ENCODE measurements at regions not wholly inside any gene's neighbourhood (a gene's known extent, or its start where the extent isn't known, plus 50 kb on each side); places are given as distances from the start of the nearest gene placed in this dataset.

DNA sequence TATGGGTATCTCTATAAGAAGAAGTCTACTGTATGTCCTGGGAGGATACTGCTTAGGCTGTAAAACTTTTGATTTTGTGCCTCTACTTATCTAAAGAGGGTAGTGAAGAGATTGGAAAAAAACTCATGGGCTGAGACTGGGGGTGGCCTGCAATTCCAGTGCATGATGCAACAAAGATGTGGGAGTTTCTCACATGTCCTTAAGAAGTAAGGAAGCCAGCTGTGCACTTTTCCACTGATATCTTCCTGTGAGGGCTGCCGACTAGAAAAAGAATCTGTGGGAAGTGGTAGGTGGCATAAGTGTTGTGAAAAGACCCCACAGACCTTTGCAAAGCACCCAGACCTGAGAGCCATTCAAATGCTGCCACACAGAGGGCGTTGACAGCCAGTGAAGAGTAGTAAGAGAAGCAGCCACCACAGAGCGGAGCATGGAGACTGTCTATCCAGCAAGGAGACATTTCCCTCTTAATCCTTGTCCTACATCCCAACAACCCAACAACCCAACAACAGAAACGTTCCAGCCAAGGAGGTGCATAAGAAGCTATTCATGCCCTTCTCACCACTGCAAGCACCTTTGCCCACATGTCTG lies 65.1 kb downstream of the PFDN4 start:
- DNase-seq = no peak

DNA sequence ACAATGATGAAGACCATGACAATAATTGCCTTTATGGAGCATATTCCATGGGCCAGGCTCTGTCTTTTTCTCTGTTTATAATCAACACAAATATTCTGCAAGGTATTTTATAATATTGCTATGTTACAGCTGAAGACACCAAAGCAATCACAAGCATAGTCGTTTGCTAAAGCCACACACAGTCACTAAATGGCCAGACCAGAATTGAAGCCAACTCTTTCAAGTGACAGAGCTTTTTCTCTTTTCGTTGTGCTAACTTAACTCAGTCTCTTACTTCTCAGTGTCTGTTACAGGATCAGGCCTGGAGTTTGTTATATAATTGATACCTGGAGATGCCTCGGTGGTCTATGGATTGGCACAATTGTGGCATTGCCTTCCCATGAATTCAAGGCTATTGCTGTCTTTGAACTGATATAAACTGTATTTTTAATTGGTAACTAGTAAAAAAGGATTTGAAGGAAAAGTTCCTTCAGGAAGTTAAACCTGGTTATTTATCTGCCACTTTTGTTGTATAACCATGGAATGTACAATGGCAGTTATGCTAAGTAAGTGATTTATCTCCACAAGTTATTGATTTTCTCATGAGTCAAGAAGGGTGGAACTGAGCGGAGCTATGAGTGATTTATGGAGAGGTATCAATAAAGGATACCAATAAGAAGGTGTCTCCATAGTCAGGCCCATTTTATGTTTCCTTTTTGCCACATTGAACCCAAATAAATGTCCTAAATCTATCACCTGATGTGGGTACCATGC lies 67.6 kb downstream of the PFDN4 start:
- no peak for DNase-seq

DNA sequence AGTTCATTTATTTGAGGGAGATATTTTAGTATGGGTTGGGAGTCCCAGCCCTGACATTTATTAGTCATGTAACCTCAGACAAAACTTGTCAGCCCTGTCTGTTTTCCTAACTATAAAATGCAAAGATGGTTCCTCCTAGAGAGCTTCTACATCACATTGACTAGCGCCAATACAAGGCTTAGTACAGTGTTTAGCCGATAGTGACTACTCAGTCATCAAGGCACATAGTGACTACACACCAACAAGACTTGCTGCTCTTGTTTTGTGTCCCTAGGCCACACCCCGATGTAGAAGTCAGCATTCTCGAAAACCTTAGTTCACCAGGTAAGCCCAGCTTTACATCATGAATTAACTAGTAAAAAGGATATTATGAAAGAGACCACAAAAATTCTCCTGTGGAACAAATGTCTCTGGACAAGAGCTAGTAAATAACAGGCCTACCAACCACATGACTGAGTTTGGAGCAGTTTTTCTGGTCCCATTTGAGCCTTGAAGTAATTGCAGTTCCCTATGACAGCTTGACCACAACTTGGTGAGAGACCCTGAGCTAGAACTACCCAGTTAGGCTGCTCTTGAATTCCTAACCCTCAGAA lies 68.8 kb downstream of the PFDN4 start:
- DNase-seq = no peak

DNA sequence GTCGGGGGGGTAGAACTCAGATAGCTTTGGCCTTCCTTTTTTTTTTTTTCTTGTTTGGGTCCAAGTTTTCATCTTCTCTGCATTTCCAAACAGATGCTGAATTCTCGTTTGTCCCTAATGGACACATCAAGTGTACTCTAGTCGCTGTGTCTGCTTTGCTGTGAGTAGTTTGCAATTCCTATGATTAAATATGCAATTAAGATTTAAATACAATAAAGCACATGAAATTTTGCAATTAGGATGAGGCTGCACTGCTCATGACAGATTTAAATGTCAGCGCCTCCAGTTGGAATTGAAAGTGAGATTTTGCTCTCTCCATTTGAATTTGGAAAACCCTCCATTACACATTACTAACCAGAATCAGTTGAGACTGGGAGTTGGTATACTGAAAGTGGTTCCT lies 70.4 kb downstream of the PFDN4 start:
- no peak for DNase-seq

DNA sequence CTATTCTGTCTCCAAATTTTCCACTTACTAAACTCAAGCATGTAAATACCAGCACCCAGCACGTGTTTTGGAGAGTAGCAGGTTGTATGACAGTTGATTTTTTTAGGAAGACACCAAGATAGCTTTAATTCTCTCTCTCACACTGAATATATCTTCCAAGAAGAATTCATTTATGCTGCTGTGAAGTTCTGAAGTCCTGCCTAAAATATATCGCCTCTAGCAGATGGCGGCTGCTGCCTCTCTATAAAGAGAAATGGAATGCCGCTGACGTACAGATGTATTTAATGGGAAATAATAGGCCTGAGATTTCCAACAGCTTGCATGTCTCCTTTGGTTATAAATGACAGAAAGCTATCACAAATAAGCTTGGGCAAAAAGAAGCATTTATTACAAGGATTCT lies 74.7 kb downstream of the PFDN4 start:
- no peak for DNase-seq

DNA sequence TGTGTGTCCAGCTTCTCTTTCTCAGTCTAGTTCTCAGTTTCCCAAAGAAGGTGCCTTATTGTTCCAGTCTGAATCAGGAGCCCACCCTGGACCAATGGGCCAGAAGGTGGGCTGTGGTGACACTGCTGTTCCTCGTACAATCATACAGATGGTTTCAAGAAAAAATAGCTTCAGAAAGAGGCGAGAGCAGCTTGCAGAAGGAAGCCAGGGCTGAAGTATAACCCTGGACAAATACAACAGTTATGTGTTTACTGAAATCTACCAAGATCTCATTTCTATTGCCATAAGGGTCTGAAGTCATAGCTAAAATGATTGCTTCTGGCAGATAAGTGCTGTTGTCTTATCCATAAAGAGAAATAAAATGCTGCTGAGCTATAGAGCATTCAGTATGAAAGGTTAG lies 75.4 kb downstream of the PFDN4 start:
- DNase-seq = no peak

DNA sequence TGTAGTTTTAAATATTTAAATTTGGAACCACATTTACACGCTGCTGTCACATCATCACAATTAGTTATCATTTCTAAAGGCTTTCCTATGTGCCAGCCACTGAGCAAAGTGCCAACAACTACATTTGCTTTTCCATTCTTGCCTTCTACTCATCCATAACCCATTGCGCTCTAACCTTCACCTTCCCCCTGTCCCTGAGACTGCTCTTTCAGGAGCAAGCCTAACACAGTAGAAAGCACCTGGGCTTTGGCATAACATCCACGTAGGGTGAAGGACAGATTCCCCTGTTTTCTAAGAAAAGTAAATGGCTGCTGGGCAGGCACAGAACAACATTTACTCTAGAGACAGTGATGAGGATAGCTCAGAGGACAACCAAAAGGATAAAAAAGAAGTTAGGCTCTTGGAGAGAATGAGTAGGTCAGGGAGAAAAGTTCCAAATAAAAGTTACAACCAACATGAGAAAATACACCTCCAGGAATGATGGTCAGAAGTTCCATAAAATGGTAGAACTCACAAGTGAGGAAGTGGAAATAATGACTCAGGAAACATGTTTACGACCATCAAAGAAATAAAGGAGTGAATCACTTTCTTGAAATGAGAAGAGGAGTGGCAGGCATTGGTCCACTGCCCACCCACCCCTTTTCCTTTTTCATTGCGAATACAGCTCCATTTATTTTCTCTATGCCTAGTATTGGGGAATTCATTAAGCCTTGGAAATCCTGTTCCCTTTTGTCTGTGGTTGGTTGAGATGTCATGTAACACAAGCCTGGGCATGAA lies 77.2 kb downstream of the PFDN4 start:
- DNase-seq = no peak

DNA sequence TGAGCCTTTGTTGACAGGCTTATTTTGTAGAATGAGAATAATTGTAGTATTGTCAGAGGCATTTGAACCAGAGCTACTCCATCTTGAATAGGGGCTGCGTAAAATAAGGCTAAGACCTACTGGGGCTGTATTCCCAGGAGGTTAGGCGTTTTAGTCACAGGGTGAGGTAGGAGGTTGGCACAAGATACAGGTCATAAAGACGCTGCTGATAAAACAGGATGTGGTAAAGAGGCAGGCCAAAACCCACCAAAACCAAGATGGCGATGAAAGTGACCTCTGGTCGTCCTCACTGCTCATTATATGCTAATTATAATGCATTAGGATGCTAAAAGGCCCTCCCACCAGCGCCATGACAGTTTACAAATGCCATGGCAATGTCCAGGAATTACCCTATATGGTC lies 82.7 kb downstream of the PFDN4 start:
- no peak for DNase-seq

DNA sequence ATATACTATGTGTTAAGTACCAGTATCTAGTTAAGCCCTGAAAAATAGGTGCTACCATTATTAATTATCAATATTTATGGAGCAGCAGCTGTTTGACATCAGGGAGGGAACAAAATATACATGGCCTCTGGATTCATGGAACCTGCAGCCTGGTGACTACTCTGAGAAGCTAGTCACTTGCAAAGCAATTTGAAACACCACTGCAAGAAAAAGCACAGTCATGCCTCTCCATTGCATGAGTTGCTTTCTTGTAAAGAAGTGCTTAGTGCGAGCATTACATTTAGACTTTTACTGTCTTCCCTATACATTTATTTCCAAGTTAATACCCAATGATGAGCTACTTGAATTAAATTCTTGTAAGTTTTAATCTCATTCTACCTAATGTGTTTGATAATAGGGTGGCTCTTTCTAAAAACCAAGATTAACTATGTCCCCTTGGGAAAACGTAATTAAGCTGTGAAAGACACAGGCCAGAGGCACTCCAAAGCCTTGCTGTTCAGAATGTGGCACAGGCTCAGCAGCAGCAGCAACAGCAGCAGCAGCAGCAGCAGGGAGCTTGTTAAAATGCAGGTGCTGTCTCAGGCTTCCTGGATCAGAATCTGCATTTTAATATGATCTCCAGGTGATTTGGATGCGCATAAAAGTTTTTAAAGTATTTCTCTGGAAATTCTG lies 83.6 kb downstream of the PFDN4 start:
- no peak for DNase-seq

DNA sequence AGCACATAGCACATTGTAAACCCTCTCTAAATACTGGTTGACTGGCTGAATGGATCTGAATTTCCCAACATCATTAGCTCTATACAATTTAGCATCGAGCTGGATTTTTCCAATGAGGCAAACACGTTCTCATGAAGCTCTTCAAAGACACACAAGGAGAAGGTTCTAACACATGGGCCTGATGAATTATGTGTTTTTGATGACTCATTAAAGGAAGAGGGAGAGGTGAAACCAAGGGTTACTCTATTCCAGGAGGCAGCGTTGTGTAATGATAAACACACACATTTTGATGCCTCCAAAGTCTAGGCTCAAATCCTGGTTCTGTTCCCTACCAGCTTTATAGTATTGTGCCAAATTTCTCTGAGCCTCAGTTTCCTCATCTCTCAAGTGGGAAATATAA lies 84.3 kb downstream of the PFDN4 start:
- DNase-seq = no peak

DNA sequence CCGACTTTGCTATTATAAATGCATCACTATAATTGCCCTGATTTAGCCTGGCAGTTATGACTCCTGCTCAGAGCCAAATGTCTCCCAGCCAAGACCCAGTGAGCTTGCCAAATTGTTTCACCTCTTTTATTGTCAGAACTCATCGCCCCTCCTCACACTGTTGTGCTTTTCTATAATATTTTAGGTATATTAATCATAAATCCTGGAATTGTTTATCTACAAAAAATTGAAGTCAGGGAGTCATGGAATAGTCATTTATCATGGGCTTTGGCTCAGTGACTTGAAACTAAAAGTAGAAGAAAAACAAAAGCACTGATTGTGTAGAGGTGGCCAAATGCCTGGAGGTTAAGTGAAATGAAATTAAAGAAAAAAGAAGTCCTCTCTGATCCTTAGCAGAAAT lies 85.6 kb downstream of the PFDN4 start:
- DNase-seq = no peak

DNA sequence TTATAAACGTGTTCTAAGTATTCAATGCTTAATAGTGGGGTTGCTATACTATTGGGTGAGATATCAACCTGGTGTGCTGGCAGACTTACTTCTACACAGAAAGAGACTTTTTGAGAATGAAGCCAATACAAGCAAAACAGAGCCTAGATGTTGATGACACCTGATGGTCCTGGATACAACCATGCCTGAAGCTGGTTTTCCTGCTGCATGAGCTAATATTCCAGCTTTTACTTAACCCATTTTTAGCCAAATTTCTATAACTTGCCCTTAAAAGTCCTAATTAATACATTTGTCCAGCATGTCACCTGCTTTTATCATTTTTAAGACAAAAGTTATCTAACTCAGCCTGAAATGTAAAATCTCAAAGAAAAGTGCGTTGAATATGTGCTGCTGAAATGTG lies 86.2 kb downstream of the PFDN4 start:
- DNase-seq = no peak

DNA sequence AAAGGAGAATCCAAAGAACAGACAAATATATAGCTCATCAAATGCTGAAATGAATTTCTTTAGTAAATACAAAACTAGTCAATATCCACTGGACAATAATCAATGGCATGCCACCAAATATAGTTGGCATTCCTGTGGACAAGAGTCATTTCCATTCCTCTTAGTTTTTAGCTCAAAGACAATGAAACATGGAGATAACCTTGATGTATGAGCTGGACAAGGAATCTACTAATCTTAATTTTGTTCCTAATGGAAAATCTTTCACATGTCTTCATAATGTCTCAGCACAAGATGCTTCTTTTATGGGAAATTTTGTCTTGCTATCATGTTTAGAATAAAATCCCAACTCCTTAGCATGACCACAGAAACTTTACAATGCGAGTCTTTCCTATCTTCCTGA lies 87.8 kb downstream of the PFDN4 start:
- DNase-seq = no peak

DNA sequence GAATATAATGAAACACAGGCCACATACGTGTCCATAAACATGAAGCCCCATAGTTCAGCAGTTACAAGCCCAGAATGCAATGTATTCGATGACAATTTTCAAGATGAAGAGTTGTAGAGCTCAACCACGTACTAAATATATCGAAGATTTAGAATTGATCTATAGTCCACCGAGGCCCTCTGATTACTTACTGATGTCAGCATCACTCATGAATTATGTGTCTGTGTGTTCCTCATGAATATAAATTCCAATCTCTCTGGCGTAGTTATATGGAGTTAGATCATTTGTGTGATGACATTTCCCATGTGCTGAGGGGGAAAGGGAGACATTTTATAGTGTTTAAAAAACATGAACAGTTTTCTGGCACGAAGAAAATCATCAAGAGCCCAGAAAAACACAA lies 97.5 kb downstream of the PFDN4 start:
- DNase-seq = no peak

DNA sequence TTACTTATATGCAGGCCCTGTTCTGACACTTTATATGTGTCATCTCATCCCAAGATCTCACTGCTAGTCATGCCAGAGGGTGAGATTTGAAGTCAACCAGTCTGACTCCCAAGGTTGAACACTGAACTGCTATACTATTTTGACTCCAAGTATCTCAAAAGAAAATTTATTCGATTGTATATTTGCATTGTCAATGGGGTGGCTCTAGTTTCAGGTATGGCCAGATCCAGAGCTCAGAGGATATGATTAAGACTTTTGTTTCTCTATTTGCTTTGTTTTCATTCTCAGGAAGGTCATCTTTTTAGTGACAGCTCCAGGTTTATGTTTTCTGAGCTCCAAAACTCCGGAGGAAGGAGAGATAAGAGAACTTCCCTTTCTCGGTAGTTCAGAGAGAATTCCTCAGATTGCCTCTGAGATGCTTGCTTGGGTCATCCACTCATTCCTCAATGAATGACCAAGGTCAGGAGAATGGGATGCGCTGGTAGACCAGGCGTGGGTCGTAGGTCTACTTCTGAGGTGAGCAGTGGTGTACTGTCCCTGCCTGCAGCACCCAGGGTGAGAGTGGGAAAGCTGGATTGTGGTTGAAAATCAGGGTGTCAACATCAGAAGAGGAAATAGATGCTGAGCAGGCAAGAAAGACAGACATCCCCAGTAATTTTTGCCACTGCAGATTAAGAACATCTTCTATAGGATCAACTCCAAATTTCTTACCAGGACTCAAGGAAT lies 99.3 kb downstream of the PFDN4 start:
- DNase-seq = no peak

DNA sequence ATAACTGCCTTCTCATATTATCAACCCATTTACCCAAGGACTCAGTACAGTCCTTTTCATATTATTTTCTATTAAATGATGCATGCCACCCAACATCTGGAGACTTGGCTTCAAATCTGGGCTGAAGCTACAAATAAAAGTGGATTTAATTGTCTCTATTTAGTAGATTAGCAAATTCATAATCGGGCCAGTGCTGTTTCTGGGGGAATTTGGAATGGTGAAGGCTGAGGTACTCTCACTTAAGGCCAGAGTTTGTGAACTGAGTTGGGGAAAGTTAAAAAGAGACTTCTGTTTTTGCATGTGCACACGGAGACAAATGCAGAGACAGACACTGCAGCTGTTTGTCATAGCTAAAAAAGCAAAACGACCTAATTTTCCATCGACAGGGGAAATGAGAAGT lies 100.9 kb downstream of the PFDN4 start:
- no peak for DNase-seq

DNA sequence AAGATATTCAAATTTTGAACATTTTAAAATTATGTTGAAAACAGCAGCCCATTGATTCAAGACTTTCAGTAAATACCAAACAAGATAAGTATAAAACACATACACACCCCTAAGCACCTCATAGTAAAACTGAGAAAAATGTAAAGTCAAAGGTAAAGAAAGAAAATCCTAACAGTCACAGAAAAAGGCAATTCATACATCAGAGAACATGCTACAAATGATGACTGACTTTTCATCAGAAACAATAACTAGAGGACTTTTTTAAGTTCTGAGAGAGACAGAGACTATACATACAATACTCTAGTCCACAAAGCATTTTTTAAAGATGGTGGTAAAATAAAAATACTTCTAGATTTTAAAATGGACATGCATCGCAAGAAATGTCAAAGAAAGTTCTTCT lies 111.0 kb downstream of the PFDN4 start:
- no peak for DNase-seq

DNA sequence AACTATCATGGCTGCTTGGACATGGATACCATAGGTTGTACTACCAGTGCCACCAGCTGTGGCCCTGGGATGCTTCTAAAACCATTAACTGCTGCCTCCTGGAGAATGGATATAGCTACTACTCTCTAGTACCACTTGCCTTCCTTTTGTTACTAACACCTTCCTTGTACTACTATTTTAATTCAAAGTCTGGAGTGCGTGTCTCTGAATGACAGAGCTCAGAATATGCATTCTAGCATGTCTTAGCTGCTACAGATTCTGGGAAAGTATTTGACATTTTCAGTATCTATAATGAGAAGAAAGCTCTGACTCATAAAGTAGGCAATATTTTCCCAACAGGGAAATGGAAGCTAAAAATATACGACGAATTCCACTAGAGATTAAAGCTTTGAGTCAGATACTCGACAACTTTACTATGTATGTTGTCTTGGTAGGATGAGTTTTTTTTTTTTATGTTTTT lies 112.3 kb downstream of the PFDN4 start:
- no peak for DNase-seq

DNA sequence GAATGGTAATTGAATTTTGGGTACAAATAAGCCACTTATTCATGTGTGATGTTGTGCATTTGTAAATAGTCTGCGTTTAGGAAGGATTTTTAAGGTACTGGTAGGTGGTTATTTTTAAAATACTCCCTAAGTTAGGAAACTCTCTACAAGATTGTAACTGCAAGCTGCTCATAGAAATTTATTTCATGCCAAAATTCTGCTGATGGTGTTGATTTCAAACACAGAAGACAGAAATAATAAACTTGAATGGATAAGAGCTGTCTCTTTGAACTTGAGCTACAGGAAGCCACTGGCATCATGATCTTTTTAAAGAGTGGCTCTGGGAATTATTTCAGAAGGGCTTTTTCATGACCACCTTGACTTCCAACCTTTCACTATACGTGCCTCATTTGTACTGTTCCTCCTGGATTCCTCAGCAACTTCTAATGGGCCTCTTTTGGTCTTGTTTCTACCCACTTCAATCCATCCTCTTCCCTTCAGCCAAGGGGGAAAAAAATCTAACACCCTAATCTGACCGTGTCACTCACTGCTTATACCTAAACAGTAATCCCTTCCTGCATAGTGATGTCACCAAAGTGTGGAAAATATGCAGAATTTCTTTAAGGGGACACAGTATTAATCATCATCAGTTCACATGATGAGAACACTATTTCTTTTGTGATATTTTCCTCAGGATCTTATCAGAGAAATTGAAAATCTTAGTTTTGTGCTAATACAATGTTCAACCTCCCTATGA lies 113.6 kb downstream of the PFDN4 start:
- DNase-seq = no peak

DNA sequence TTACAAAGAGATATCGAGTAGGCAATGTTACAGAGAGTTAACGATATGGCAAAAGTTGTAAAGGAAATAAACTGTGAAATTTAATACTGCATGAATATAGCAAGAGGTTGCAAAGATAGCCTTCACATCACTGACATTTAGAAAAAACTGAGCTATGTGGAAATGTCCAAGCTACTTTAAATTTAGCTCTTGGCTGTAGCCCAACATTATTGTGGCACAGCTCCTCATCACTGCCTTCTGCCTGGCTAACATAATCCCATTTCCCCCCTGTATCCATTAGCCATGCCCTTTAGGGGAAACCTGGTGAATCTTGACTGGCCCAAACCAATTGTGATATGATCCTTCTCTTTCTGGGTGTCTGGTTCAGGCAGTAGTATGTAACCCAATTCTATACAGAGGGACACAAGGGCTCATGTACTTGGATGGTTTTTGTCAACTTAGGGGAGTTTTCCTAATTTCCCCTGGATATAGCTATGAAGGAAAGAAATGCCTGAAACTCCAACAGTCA lies 115.4 kb downstream of the PFDN4 start:
- no peak for DNase-seq

DNA sequence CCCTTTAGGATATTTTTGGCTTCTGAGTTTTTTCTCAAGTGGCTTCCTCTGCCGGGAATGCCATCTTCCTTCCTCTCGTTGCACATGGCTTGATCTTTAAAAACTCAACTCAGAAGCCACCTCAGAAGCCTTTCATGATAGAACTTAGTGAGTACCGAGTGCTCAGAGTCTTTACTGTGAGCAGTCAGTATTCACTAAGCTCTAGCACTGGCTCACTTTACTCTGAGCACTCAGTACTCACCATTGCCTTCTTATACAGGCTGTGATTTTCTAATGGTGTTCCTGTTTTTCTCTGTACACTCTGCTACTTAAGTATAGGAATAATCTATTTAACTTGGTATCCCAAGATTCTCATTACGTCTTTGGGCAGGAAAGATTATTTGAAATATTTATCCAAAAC lies 116.2 kb downstream of the PFDN4 start:
- DNase-seq = no peak

Data from NCI-H187 (cell line).